Endodermal cell (in vitro differentiated cells): ENCODE measurements at regions not wholly inside any gene's neighbourhood (a gene's known extent, or its start where the extent isn't known, plus 50 kb on each side); places are given as distances from the start of the nearest gene placed in this dataset.

Source experiments
- DNase-seq: peaks from one replicate; pipeline ENCODE4 v3.0.0-alpha.2; 2017
- H3K27ac ChIP-seq: 2 replicates; pipeline ENCODE4 v1.5.1; 2013; ENCODE audit warnings: mild to moderate bottlenecking, low read depth, low read length, moderate library complexity
- H3K27me3 ChIP-seq: 2 replicates; pipeline ENCODE4 v1.6.1; 2013; ENCODE audit warnings: mild to moderate bottlenecking, low read length, moderate library complexity; ENCODE audit not compliant: insufficient read depth, control insufficient read depth, poor library complexity, severe bottlenecking
- H3K36me3 ChIP-seq: 2 replicates; pipeline ENCODE4 v1.7.0; 2013; ENCODE audit warnings: mild to moderate bottlenecking, low read length, moderate library complexity; ENCODE audit not compliant: control insufficient read depth, insufficient read depth
- H3K4me1 ChIP-seq: one replicate; pipeline ENCODE4 v1.7.0; 2013; ENCODE audit warnings: low read length; ENCODE audit not compliant: control insufficient read depth, insufficient read depth
- H3K4me3 ChIP-seq: 2 replicates; pipeline ENCODE4 v1.5.1; 2013; ENCODE audit warnings: mild to moderate bottlenecking, low read length, moderate library complexity
- H3K9ac ChIP-seq: 2 replicates; pipeline ENCODE4 v1.6.1; 2013; ENCODE audit warnings: mild to moderate bottlenecking, low read length, moderate library complexity; ENCODE audit not compliant: poor library complexity, severe bottlenecking; ENCODE audit errors: extremely low read depth
- H3K9me3 ChIP-seq: 2 replicates; pipeline ENCODE4 v1.6.1; 2013; ENCODE audit warnings: mild to moderate bottlenecking, low read length, moderate library complexity; ENCODE audit not compliant: control insufficient read depth
- H3K27ac Mint-ChIP-seq: 2 replicates; pipeline ENCODE4 v1.8.0; 2020; ENCODE audit warnings: mixed read lengths
- H3K27me3 Mint-ChIP-seq: 2 replicates; pipeline ENCODE4 v1.8.0; 2021; ENCODE audit warnings: mild to moderate bottlenecking, mixed read lengths; ENCODE audit not compliant: insufficient read depth
- H3K36me3 Mint-ChIP-seq: 2 replicates; pipeline ENCODE4 v1.8.0; 2020; ENCODE audit warnings: low read depth, mixed read lengths
- H3K4me1 Mint-ChIP-seq: 2 replicates; pipeline ENCODE4 v1.8.0; 2020; ENCODE audit warnings: mixed read lengths
- H3K4me3 Mint-ChIP-seq: 2 replicates; pipeline ENCODE4 v1.8.0; 2020; ENCODE audit warnings: mild to moderate bottlenecking, moderate library complexity, mixed read lengths
- H3K9me3 Mint-ChIP-seq: 2 replicates; pipeline ENCODE4 v1.8.0; 2020; ENCODE audit warnings: mild to moderate bottlenecking, mixed read lengths
- WGBS, 2 experiments: methylation state at CpG; one replicate each; pipeline versions ENCODE4 v1.1.5 to v1.1.7; 2013; ENCODE audit warnings: missing lambda C conversion rate in 2 of 2, mixed read lengths in 1 of 2; ENCODE audit not compliant: insufficient coverage in 1 of 2, insufficient read length in 1 of 2; 5-methylcytosine and 5-hydroxymethylcytosine counted together
- TF ChIP-seq, protein P1 (sequence below): fragments of 200-600 bp; sonication (generic); conservative IDR thresholded peaks from 2 replicates; pipeline ENCODE4 v1.5.0; 2021; ENCODE audit warnings: antibody characterized with exemption, mild to moderate bottlenecking

DNA sequence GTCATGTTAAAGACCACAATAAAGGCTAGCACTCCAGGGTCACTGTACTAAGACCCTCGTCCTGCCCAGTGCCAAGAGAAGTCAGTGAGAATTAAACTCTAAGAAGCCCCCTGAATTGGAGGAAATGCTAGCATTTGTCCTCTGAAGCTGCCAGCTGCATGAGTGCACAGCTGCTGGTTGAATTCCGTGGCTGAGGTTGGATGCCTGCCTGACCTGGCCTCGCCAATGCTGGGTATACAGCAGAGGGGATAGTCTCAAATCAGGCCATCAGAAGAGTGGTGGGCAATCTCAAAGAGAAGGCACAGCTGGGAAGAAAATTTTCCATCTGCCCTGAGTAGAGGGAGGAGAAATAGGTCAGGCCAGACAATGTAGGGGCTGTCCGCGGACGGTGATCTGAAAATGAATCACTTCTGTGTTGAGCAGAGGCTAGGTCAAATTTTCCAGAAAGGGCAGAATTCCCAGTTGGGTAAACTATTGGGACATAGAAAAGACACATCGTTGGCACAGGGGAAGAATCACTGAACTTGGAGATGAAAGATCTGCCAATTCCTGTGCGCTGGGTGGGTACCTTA is 110.5 kb upstream of the AGAP1 start:
- no peaks in the 10 kb centered on the region for H3K36me3 ChIP-seq
- Mint-ChIP-seq H3K27me3 (peaks cover 4% of the 10 kb centered on the region), H3K4me1 (no peaks in the 10 kb centered on the region), H3K9me3 (no peaks in the 10 kb centered on the region), H3K27ac (no peak overlapping the region), H3K36me3 (no peaks in the 10 kb centered on the region), H3K4me3 (no peak overlapping the region)
- H3K9me3 ChIP-seq = no peaks in the 10 kb centered on the region
- TF ChIP-seq, protein P1, sequence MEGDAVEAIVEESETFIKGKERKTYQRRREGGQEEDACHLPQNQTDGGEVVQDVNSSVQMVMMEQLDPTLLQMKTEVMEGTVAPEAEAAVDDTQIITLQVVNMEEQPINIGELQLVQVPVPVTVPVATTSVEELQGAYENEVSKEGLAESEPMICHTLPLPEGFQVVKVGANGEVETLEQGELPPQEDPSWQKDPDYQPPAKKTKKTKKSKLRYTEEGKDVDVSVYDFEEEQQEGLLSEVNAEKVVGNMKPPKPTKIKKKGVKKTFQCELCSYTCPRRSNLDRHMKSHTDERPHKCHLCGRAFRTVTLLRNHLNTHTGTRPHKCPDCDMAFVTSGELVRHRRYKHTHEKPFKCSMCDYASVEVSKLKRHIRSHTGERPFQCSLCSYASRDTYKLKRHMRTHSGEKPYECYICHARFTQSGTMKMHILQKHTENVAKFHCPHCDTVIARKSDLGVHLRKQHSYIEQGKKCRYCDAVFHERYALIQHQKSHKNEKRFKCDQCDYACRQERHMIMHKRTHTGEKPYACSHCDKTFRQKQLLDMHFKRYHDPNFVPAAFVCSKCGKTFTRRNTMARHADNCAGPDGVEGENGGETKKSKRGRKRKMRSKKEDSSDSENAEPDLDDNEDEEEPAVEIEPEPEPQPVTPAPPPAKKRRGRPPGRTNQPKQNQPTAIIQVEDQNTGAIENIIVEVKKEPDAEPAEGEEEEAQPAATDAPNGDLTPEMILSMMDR = no peak
- no peaks in the 10 kb centered on the region for H3K27me3 ChIP-seq
- H3K9ac ChIP-seq = no peak overlapping the region
- H3K4me3 ChIP-seq = no peak overlapping the region
- H3K4me1 ChIP-seq = no peaks in the 10 kb centered on the region
- 95 to 97% methylated on average over 8 of the region's 8 CpGs for WGBS, 2 experiments
- no peak for DNase-seq
- no peak overlapping the region for H3K27ac ChIP-seq

- peak overlapping the region; percentile 98 for H3K27ac ChIP-seq
- peak; percentile 75 for DNase-seq
- H3K9me3 ChIP-seq = no peaks in the 10 kb centered on the region
- H3K9ac ChIP-seq = no peak overlapping the region
- H3K36me3 ChIP-seq = no peaks in the 10 kb centered on the region
- no peaks in the 10 kb centered on the region for H3K27me3 ChIP-seq
- Mint-ChIP-seq H3K36me3 (no peaks in the 10 kb centered on the region), H3K4me3 (no peak overlapping the region), H3K27me3 (peaks cover 4% of the 10 kb centered on the region), H3K4me1 (no peaks in the 10 kb centered on the region), H3K9me3 (no peaks in the 10 kb centered on the region), H3K27ac (no peak overlapping the region)
- 62 to 79% methylated on average over 4 to 24 of the region's 24 CpGs for WGBS, 2 experiments
- TF ChIP-seq, protein P1 = no peak
- H3K4me1 ChIP-seq = no peaks in the 10 kb centered on the region
- H3K4me3 ChIP-seq = no peak overlapping the region
Observed at GRCh38 chr2:235384624-235385023, 109.2 kb upstream of the AGAP1 start.

DNA sequence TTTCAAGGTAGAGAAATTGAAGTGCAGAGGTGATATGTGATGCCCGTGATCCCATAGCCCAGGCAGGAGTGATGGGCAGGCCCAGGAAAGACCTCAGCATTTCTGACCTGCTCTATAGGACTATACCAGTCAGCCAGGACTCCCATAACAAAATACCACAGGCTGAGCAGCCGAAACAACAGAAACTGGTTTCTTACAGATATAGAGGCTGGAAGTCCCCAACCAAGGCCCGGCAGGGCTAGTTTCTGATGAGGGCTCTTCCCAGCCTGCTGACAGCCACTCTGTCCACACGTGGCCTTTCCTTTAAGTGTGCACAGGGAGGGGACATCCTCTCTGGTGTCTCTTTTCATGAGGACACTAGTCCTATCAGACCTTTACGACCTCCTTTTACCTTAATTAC is 104.2 kb upstream of the AGAP1 start:
- TF ChIP-seq, protein P1 = no peak
- 91 to 97% methylated on average over 5 of the region's 5 CpGs for WGBS, 2 experiments
- H3K9me3 Mint-ChIP-seq = no peaks in the 10 kb centered on the region

More for the DNA sequence above, 104.2 kb upstream of the AGAP1 start:
- Histone ChIP-seq H3K27ac (no peak overlapping the region), H3K9ac (no peak overlapping the region), H3K27me3 (no peaks in the 10 kb centered on the region), H3K4me3 (no peak overlapping the region), H3K36me3 (no peaks in the 10 kb centered on the region), H3K9me3 (no peaks in the 10 kb centered on the region), H3K4me1 (no peaks in the 10 kb centered on the region)
- Mint-ChIP-seq H3K36me3 (no peaks in the 10 kb centered on the region), H3K4me3 (no peak overlapping the region), H3K27me3 (peaks cover 11% of the 10 kb centered on the region), H3K4me1 (no peaks in the 10 kb centered on the region), H3K27ac (no peak overlapping the region)
- DNase-seq = no peak
